ENCODE measurements at regions not wholly inside any gene's neighbourhood (a gene's known extent, or its start where the extent isn't known, plus 50 kb on each side); places are given as distances from the start of the nearest gene placed in this dataset.

- TF ChIP-seq CTCF (IDR thresholded peaks at IDR 0.05) = no peak
- DNase-seq = no peak
- no peak overlapping the region for H3K4me3 ChIP-seq
- H3K27me3 ChIP-seq = no peaks in the 10 kb centered on the region
- intact Hi-C loops (cut with DNase I) = no loop called here
- FAIRE-seq = no peak
- no peak overlapping the region for H3K27ac ChIP-seq
- WGBS, 2 donors = 46 to 62% methylated on average over 4 of the region's 4 CpGs
- no peaks in the 10 kb centered on the region for H3K36me3 ChIP-seq
- no peaks in the 10 kb centered on the region for H3K9me3 ChIP-seq
- no peaks in the 10 kb centered on the region for H3K4me1 ChIP-seq
- ATAC-seq = no peak
These were observed 149.5 kb upstream of the MCTP2 start for GRCh38 chr15:94081829-94082228.

GRCh38 chr15:94080989-94081605, 150.3 kb upstream of the MCTP2 start:
- H3K27ac ChIP-seq = no peak overlapping the region
- no peaks in the 10 kb centered on the region for H3K4me1 ChIP-seq
- FAIRE-seq (no peak), DNase-seq (no peak), ATAC-seq (no peak)
- TF ChIP-seq CTCF (IDR thresholded peaks at IDR 0.05) = no peak
- H3K36me3 ChIP-seq = no peaks in the 10 kb centered on the region
- no peaks in the 10 kb centered on the region for H3K9me3 ChIP-seq
- intact Hi-C loops (cut with DNase I) = no loop called here
- H3K4me3 ChIP-seq = no peak overlapping the region
- WGBS, 2 donors = 81 to 85% methylated on average over 14 of the region's 14 CpGs
- H3K27me3 ChIP-seq = no peaks in the 10 kb centered on the region

- Histone ChIP-seq H3K4me3 (no peak overlapping the region), H3K36me3 (no peaks in the 10 kb centered on the region), H3K9me3 (no peaks in the 10 kb centered on the region), H3K4me1 (no peaks in the 10 kb centered on the region), H3K27me3 (no peaks in the 10 kb centered on the region), H3K27ac (no peak overlapping the region)
- peak in 1 of 4 donors; percentile 35 for ATAC-seq
- TF ChIP-seq CTCF (IDR thresholded peaks at IDR 0.05) = no peak
- no peak for DNase-seq
- FAIRE-seq = no peak
- intact Hi-C loops (cut with DNase I) = no loop called here
- WGBS, 2 donors = 55 to 62% methylated on average over 8 of the region's 8 CpGs
These were observed 150.9 kb upstream of the MCTP2 start for GRCh38 chr15:94080416-94080815.

GRCh38 chr15:94079968-94080367, 151.4 kb upstream of the MCTP2 start:
- TF ChIP-seq CTCF (IDR thresholded peaks at IDR 0.05) = no peak
- intact Hi-C loops (cut with DNase I) = no loop called here
- Histone ChIP-seq H3K9me3 (no peaks in the 10 kb centered on the region), H3K4me3 (no peak overlapping the region), H3K27ac (no peak overlapping the region), H3K27me3 (no peaks in the 10 kb centered on the region), H3K4me1 (no peaks in the 10 kb centered on the region), H3K36me3 (no peaks in the 10 kb centered on the region)
- DNase-seq = no peak
- FAIRE-seq = no peak
- ATAC-seq = no peak
- WGBS, 2 donors = 84 to 91% methylated on average over 4 of the region's 4 CpGs

DNA sequence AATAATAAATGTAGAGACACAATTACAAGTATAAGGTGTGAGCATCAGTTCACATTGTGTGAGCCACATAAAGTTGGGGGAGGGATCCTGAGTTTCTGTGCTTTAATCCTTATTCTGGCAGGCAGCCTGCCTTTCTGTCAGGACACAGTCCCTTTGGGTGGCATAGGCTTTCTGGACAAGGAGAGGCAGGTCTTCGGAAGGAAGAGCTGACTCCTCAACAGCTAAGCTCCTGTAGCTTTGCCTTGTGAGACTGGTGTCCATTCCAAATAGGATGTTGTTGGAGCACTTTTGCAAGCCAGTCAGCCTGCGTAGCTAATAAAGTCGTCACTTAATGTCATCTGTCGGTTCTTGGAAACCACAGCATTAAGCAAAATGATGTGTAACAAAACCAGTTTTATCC, 151.9 kb upstream of the MCTP2 start:
- no peak for DNase-seq

More for the DNA sequence above, 151.9 kb upstream of the MCTP2 start:
- Histone ChIP-seq H3K27ac (no peak overlapping the region), H3K4me1 (no peaks in the 10 kb centered on the region), H3K36me3 (no peaks in the 10 kb centered on the region), H3K4me3 (no peak overlapping the region), H3K9me3 (no peaks in the 10 kb centered on the region), H3K27me3 (no peaks in the 10 kb centered on the region)
- ATAC-seq (no peak), FAIRE-seq (no peak)
- 81 to 89% methylated on average over 4 of the region's 4 CpGs for WGBS, 2 donors
- intact Hi-C loops (cut with DNase I) = no loop called here
- no peak for TF ChIP-seq CTCF (IDR thresholded peaks at IDR 0.05)
